Neuron (in vitro differentiated cells): ENCODE measurements at regions not wholly inside any gene's neighbourhood (a gene's known extent, or its start where the extent isn't known, plus 50 kb on each side); places are given as distances from the start of the nearest gene placed in this dataset.

Experiments used
- H2AFZ ChIP-seq: one replicate; pipeline ENCODE4 v1.6.1; 2013; ENCODE audit warnings: low read depth, mild to moderate bottlenecking, inconsistent platforms, low read length, moderate library complexity
- H3K27me3 ChIP-seq: one replicate; pipeline ENCODE4 v1.6.1; 2013; ENCODE audit warnings: low read length; ENCODE audit not compliant: insufficient read depth
- H3K36me3 ChIP-seq: one replicate; pipeline ENCODE4 v1.6.1; 2013; ENCODE audit warnings: low read length; ENCODE audit not compliant: insufficient read depth
- H3K4me1 ChIP-seq: one replicate; pipeline ENCODE4 v1.6.1; 2013; ENCODE audit warnings: low read length; ENCODE audit not compliant: insufficient read depth
- H3K4me3 ChIP-seq: 2 replicates; pipeline ENCODE4 v1.5.1; 2013; ENCODE audit warnings: mild to moderate bottlenecking, low read length, moderate library complexity
- H3K9me3 ChIP-seq: one replicate; pipeline ENCODE4 v1.6.1; 2013; ENCODE audit warnings: low read length

DNA sequence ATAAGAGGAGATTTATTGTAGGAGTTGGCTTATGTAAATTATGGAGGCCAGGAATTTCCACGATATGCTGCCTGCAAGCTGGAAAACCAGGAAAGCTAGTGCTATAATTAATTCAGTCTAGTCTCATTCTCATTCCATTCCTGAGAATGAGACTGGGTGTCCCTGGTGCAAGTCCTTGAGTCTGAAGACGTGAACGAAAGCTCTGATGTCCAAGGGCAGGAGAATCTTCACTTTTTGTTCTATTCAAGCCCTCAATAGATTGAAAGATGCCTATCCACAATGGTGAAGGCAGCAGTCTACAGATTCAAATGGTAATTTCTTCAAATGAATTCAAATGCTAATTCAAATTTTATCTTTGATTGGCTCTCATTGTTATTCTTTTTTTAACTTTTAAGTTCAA, 851.1 kb upstream of the MGAT4C start:
- Histone ChIP-seq H3K4me1 (peaks cover 23% of the 10 kb centered on the region), H3K9me3 (no peaks in the 10 kb centered on the region), H3K27me3 (no peaks in the 10 kb centered on the region), H3K36me3 (no peaks in the 10 kb centered on the region), H2AFZ (no peak overlapping the region), H3K4me3 (no peak overlapping the region)

DNA sequence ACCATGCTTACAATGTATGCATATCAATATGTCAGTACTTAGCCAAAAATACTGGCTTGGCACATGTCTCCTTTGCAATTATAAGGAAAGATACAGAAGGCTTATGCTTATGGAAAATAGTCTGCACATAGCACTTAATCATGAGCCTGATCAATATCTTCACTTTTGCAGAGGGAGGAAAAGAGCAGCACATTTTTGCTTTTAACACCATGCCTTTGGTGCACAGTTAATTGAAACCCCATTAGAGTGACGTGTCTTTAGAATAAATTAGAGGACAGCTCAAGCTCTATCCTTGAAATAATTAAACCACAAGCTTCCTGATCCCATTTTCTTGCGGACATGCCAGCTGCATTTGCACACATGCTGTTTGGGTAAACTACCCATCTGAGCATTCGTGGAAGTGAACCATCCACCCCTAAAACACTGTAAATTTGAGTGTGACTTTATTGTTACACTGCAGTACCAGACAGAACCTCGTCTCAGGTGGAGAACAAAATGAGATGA, 839.9 kb upstream of the MGAT4C start:
- Histone ChIP-seq H2AFZ (no peak overlapping the region), H3K27me3 (no peaks in the 10 kb centered on the region), H3K4me3 (no peak overlapping the region), H3K4me1 (no peaks in the 10 kb centered on the region), H3K36me3 (no peaks in the 10 kb centered on the region), H3K9me3 (peaks cover 2% of the 10 kb centered on the region)

DNA sequence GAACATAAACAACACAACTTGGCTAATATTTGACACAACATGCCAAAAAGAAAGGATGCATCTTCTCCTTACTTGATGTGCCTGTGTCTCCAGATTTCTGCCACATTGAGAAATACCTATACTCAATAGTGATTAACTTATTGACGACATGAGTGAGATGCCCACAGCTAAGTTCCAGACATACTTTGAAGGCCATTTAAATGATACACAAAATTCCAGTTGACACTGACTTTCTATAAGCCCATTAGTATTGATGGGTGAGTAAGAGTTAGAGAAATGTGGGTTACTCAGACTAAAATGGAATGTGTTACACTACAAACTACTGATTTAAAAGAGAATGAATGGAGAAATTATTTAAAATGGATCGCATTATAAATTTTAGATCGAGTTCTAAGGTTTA, 838.2 kb upstream of the MGAT4C start:
- no peak overlapping the region for H3K4me3 ChIP-seq
- no peaks in the 10 kb centered on the region for H3K27me3 ChIP-seq
- H2AFZ ChIP-seq = no peak overlapping the region
- no peaks in the 10 kb centered on the region for H3K36me3 ChIP-seq
- peaks cover 2% of the 10 kb centered on the region for H3K9me3 ChIP-seq
- H3K4me1 ChIP-seq = no peaks in the 10 kb centered on the region

DNA sequence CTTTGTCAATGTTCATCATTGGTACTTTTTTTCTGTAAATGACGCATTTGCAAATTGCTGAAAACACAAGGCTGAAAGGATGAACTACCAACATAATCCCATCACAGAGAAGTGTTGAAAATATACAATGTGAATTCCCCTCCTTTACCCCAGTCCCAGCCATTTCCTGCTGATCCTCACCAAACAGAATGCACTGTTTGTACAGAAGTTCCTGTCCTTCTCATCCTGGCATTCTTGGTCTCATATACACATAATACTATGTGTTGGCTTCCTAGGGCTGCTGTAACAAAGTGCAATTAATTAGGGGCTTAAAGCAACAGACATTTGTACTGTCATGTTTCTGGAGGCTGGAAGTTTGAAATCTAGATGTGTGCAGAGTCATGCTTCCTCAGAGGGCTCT, 836.2 kb upstream of the MGAT4C start:
- Histone ChIP-seq H3K9me3 (no peaks in the 10 kb centered on the region), H3K36me3 (no peaks in the 10 kb centered on the region), H3K4me3 (no peak overlapping the region), H3K27me3 (no peaks in the 10 kb centered on the region), H2AFZ (no peak overlapping the region), H3K4me1 (no peaks in the 10 kb centered on the region)

DNA sequence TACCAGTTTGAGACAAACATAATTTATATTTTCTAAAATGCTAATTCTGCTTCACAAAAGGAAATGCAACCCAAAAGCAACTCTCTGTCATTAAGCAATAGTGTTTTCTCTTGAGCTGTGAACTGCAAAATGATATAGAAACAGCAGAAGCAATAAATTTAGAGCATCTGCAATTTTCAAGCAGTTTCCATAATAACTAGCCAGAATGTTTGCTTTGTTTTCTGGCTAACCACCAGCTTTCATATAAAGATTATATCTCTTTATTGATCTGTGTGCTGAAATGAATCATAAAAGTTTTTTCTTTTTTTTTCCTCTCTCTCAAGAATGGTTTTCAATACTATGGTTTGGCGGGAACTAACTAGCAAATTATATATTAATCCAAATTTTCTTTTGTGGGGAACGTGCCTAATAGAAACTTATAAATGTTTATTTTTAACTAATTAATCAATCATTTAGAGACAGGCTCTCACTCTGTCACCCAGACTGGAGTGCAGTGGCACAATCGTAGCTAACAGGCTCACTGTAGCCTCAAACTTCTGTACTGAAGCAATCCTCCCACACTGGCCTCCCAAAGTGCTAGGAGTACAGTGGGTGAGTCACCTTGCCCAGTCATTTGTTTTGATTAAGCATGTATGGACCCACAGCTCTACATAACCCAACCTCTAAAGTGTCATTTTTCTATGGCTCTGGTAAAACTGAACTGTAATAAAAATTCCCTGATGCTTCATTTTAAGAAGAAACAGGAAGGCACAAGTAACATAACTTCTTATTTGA, 830.1 kb upstream of the MGAT4C start:
- Histone ChIP-seq H3K27me3 (no peaks in the 10 kb centered on the region), H2AFZ (no peak overlapping the region), H3K4me3 (no peak overlapping the region), H3K9me3 (no peaks in the 10 kb centered on the region), H3K4me1 (no peaks in the 10 kb centered on the region), H3K36me3 (no peaks in the 10 kb centered on the region)

DNA sequence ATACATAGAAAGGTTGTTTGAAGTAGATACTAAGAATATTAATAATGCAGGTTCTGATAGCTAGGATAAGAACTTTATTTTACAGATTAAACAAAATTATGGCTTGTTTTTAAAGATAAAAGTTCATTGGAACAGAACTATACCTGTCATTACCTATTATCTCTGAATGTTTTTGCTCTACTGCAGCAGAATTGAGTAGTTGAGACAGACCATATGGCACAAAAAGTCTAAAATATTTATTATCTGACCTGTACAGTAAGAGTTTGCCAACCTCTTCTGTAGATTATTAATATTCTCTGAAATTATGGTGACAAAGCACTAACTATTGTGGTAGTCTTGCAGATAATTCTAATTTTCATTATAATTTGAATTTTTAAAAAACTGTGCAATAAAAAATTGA, 829.1 kb upstream of the MGAT4C start:
- no peaks in the 10 kb centered on the region for H3K4me1 ChIP-seq
- H3K4me3 ChIP-seq = no peak overlapping the region
- H3K27me3 ChIP-seq = no peaks in the 10 kb centered on the region
- H2AFZ ChIP-seq = no peak overlapping the region
- no peaks in the 10 kb centered on the region for H3K36me3 ChIP-seq
- H3K9me3 ChIP-seq = no peaks in the 10 kb centered on the region

DNA sequence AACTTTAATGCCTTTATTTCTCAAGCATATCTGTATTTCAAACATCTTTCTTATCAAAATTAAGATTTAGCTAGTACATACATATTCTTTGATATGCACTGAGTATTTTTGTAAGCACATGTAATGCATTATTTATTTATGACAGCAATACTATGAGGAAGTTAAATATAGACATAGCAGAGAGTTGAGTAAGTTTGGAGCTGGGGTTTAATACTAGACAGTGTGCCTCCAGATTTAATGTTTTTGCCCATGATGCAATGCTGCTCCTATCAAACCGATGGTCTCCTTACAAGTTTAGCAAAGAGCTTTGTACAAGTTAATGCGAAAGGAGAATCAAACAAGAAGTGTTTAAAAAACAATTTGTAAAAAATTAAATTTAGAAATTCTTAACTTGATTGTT, 826.6 kb upstream of the MGAT4C start:
- no peak overlapping the region for H3K4me3 ChIP-seq
- H3K9me3 ChIP-seq = no peaks in the 10 kb centered on the region
- no peak overlapping the region for H2AFZ ChIP-seq
- no peaks in the 10 kb centered on the region for H3K27me3 ChIP-seq
- H3K4me1 ChIP-seq = no peaks in the 10 kb centered on the region
- H3K36me3 ChIP-seq = no peaks in the 10 kb centered on the region

DNA sequence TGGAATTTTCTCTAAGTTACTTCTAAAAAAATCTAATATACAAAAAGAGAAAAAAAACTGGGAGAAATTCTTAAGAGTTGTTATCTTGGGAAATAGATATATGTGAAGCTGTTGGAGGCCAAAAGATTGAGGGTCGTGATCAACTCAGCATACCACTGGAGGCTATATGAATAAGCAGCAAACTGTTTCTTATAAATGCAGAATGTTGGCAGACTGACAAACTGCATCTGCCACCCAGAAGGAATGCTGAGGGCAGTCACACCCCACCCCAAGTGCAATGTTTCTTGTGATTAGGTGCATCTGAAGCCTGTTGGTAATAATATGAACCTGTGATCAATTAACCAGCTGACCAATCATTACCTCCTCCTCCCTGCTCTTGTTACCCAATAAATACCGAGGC, 818.6 kb upstream of the MGAT4C start:
- Histone ChIP-seq H3K27me3 (no peaks in the 10 kb centered on the region), H3K4me1 (no peaks in the 10 kb centered on the region), H2AFZ (no peak overlapping the region), H3K36me3 (no peaks in the 10 kb centered on the region), H3K9me3 (peaks cover 4% of the 10 kb centered on the region), H3K4me3 (no peak overlapping the region)

DNA sequence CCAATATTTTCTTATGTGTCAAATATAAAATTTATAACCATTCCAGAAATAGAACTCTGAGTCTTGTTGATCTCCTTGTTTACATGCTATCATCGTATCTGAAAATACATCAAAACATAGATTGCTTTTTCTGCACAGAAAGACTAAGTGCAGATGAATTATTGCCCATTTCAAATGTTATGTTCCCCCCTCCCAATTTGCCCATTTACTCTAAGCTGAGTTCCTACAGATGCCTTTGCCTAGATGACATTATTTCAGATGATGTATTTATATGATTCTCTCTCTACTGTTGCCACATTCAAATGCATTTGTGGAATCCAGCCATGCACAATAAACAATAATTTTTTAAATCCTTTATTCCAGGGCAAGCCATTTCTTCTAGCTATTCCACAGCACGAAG, 810.1 kb upstream of the MGAT4C start:
- Histone ChIP-seq H3K36me3 (no peaks in the 10 kb centered on the region), H3K4me3 (no peak overlapping the region), H3K9me3 (no peaks in the 10 kb centered on the region), H2AFZ (no peak overlapping the region), H3K27me3 (no peaks in the 10 kb centered on the region), H3K4me1 (no peaks in the 10 kb centered on the region)

DNA sequence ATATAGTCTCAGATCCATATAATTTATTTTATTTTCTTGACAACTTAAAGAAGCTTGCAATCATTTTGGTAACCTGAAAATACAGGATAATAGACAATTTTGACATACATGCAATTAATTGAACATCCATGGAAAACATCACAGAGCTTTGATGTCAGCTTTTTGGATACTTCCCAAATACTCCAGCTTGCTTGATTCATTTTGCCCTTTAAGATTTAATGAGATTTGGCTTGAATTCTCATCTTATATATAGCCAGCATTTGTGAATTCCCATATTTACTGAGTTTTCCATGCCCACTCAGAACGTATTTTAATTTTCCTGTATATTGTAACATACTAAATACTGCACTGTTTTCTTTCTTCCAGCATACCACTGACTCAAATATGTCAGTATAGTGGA, 803.0 kb upstream of the MGAT4C start:
- H3K27me3 ChIP-seq = no peaks in the 10 kb centered on the region
- no peak overlapping the region for H2AFZ ChIP-seq
- no peaks in the 10 kb centered on the region for H3K9me3 ChIP-seq
- H3K36me3 ChIP-seq = no peaks in the 10 kb centered on the region
- H3K4me3 ChIP-seq = no peak overlapping the region
- H3K4me1 ChIP-seq = no peaks in the 10 kb centered on the region

DNA sequence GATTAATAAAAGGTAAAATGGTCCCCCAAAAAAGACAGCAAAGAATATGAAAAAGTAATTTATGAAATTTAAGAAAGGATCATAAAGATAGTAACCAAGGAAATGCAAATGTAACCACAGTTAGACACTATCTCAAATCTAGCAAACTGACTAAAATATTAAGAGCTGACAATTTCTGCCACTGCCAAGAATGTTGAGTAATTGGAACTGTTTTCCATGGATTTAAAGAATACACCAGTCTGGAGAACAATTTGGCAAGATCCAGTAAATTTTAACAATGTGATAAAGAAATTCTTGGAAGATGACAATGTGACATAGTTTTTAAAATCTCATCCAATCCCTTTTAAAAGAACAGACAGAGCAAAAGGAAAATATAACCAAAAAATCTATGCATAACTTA, 798.0 kb upstream of the MGAT4C start:
- no peaks in the 10 kb centered on the region for H3K36me3 ChIP-seq
- H3K27me3 ChIP-seq = no peaks in the 10 kb centered on the region
- H3K9me3 ChIP-seq = no peaks in the 10 kb centered on the region
- H3K4me1 ChIP-seq = no peaks in the 10 kb centered on the region
- no peak overlapping the region for H2AFZ ChIP-seq
- H3K4me3 ChIP-seq = no peak overlapping the region

DNA sequence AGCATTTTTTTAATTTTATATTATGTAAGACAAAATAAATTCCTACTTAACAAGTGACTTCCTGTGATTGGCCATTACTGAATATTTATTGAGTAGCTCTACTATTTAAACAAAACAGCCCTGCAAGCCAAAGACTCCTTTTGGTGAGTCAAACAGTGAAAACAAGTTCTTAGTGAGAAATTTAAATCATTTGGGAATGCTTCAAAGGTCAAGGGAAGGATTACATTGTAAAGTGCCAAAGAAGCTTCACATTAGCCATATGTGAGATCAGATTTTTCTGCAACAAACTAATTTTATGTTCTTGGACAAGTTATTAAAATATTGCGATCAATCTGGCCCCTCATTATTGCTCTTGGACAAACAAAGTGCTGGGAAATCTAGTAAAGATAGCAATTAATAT, 795.4 kb upstream of the MGAT4C start:
- H2AFZ ChIP-seq = no peak overlapping the region
- H3K9me3 ChIP-seq = no peaks in the 10 kb centered on the region
- no peaks in the 10 kb centered on the region for H3K36me3 ChIP-seq
- H3K4me3 ChIP-seq = no peak overlapping the region
- no peaks in the 10 kb centered on the region for H3K4me1 ChIP-seq
- no peaks in the 10 kb centered on the region for H3K27me3 ChIP-seq

DNA sequence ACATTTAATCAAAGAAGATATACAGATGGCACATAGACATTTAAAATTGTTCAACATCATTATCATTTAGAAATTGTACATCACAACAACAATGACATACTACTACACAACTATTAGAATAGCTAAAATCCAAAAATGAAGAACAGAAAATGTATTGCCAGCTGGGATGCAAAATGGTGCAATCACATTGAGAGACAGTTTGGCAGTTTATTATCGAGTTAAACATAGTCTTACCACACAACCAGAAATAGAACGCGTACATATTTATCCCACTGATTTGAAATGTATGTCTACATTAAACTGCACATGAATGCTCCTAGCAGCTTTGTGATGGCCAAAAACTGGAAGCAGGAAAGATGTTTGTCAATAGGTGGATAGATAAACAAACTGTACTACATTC, 791.5 kb upstream of the MGAT4C start:
- no peaks in the 10 kb centered on the region for H3K36me3 ChIP-seq
- no peaks in the 10 kb centered on the region for H3K27me3 ChIP-seq
- no peaks in the 10 kb centered on the region for H3K9me3 ChIP-seq
- H3K4me1 ChIP-seq = no peaks in the 10 kb centered on the region
- H2AFZ ChIP-seq = no peak overlapping the region
- H3K4me3 ChIP-seq = no peak overlapping the region

DNA sequence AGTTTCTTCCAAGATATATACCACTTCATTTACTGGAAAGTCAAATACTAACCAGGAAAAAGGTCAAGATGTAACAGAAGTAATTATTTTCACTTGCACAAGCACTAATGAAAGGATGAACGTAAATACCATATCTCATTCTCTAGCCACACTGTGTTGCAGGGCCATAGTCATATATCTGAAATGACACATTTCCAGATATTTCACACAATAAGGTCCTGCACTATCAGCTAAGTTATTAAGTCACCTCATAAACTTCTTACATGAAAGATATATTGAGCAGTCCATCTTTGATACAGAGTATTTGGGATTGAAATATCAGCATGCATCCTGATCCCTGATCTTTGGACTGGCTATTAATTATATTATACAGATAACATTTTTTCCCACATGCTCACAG, 783.3 kb upstream of the MGAT4C start:
- Histone ChIP-seq H3K9me3 (no peaks in the 10 kb centered on the region), H2AFZ (no peak overlapping the region), H3K4me1 (no peaks in the 10 kb centered on the region), H3K36me3 (no peaks in the 10 kb centered on the region), H3K27me3 (no peaks in the 10 kb centered on the region), H3K4me3 (no peak overlapping the region)
